Retinal pigment epithelial cell (primary cell): ENCODE measurements at regions not wholly inside any gene's neighbourhood (a gene's known extent, or its start where the extent isn't known, plus 50 kb on each side); places are given as distances from the start of the nearest gene placed in this dataset.

ENCODE experiments used
- DNase-seq: peaks from one replicate; pipeline ENCODE4 v3.0.0-alpha.2; 2010; ENCODE audit warnings: low read depth
- H3K4me3 ChIP-seq: 2 replicates; pipeline ENCODE4 v1.5.1; 2011; ENCODE audit warnings: mild to moderate bottlenecking, low read length, control low read depth, moderate library complexity
- CTCF ChIP-seq: conservative IDR thresholded peaks from 2 replicates; pipeline ENCODE4 v1.5.1; 2011; ENCODE audit warnings: low read depth, low read length, control low read depth, inconsistent platforms

GRCh38 chr3:81154611-81155143, 606.8 kb downstream of the GBE1 start:
- no peak overlapping the region for H3K4me3 ChIP-seq
- DNase-seq = no peak
- TF ChIP-seq CTCF = no peak

GRCh38 chr3:81152156-81152555, 609.3 kb downstream of the GBE1 start:
- H3K4me3 ChIP-seq = no peak overlapping the region
- no peak for TF ChIP-seq CTCF
- DNase-seq = no peak

- no peak for DNase-seq
- H3K4me3 ChIP-seq = no peak overlapping the region
- no peak for TF ChIP-seq CTCF
Observed at GRCh38 chr3:81132995-81133394, 628.5 kb downstream of the GBE1 start.

- DNase-seq = peak; percentile 5
- no peak for TF ChIP-seq CTCF
- no peak overlapping the region for H3K4me3 ChIP-seq
Observed at GRCh38 chr3:81105789-81106488, 655.5 kb downstream of the GBE1 start.

GRCh38 chr3:81105206-81105605, 656.2 kb downstream of the GBE1 start:
- TF ChIP-seq CTCF = no peak
- DNase-seq = no peak
- H3K4me3 ChIP-seq = no peak overlapping the region

- DNase-seq = no peak
- H3K4me3 ChIP-seq = no peak overlapping the region
- TF ChIP-seq CTCF = no peak
Observed at GRCh38 chr3:81097889-81098288, 663.6 kb downstream of the GBE1 start.

GRCh38 chr3:81095956-81096355, 665.5 kb downstream of the GBE1 start:
- H3K4me3 ChIP-seq = no peak overlapping the region
- DNase-seq = no peak
- no peak for TF ChIP-seq CTCF
